ENCODE measurements at regions not wholly inside any gene's neighbourhood (a gene's known extent, or its start where the extent isn't known, plus 50 kb on each side); places are given as distances from the start of the nearest gene placed in this dataset.

DNA sequence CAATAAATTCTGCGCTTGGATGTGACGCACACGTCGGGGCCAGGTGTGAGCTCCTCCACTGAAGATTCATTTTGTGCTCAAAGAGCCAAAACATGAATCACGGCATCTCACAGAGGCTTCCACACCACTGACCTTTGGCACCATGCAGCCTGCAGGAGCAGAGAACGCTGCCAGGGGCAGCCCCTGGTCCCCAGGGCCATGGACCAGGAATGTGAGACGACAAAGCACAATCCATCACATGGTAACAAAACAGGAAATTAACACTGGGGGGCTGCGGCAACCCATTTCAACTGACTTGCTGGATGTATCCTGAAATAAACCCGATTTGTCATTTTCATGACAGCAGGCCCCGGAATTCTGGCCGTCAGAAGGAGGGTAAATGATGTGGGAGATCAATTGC, 167.5 kb upstream of the IGF1R start:
- no peak for DNase-seq

DNA sequence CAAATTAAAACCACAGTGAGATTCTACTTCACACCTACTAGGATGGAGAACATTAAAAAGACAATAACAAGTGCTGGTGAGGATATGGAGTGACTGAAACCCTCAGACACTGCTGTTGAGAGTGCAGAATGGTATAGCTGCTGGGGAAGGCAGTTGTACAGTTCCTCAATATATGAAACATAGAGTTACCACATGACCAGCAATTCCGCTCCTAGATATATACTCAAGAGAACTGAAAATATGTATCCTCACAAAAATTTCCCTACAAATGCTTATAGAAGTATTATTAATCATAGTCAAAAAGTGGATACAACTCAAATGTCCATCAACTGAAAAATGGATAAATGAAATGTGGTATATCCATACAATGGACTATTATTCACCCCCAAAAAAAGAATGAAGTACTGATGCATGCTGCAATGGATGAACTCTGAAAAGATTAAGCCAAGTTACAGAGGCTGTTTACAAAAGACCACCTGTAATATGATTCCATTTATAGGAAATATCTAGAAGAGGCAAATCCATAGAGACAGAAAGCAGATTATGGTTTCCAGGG, 164.7 kb upstream of the IGF1R start:
- no peak for DNase-seq

DNA sequence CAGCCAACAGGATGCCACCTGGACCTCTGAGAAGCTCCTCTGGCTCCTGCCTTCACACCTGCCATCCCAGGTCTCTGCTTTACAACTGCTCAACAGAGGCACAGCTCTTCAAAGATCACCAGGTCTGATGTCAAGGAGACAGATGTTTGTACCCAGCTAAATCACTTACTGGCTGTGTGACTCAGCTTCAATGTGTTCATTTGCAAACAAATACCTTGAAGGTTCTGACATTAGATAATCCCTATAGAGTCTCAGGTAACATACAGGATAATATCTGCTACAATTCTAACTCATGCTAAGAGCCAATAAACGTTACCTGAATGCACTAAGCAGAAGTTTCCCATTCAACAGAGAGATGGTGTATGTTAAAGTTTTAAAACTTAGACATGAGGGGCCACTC, 163.4 kb upstream of the IGF1R start:
- DNase-seq = no peak

DNA sequence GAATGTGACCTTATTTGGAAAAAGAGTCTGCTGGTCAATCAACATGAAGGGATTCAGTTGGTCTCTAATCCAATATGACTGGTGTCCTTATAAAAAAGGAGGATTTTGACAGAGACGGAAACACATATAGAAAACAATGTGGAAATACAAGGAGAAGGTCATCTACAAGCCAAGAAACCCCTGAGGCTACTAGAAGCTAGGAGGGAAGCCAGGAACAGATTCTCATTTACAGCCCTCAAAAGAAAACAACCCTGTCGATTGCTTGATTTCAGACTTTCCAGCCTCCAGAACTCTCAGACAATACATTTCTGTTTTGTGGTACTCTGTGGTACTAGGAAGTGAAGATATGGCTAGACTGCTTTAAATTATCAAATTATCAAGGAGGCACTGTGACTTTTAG, 162.9 kb upstream of the IGF1R start:
- no peak for DNase-seq

DNA sequence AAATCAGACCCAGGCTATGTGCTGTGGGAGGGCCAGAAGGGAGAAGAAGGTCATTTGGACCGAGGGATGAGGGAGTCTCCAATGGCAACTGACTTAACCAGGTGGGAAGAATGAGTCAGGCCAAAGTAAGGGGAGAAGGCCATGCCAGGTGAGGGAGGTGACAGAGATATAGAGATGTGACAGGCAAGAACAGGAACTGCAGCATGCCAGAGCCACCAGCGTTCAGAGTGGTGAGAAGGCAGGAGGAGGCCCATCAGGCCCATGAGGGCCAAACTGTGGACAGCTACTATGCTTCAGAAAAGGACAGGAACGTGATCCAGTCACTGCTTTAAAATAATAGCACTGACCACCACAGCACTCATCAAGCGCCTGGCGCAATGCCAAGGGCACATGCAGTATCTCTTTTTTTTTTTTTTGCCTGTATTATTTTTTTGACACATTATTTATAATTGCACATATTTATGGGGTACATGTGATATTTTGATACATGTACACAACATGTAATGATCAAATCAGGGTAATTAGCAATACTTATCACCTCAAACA, 154.3 kb upstream of the IGF1R start:
- DNase-seq = no peak

DNA sequence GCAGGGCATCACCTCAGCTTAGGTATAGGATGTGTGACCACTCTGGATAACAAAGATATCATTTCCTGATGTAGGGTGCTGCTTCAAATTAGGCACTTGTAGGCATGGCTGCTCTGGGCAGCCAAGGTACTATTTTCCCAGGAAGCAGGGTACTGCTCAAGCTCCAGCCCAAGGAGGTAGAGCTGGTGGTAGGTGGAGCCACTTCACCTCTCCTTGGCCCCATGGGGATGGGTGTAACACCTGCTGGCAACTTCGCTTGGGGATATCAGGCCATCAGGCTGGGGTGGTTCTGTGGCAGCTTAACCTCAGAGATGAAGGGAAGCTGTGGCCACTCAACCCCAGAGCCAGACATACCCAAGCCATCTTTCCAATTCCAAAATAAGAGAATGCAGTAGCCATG, 147.1 kb upstream of the IGF1R start:
- DNase-seq = no peak

DNA sequence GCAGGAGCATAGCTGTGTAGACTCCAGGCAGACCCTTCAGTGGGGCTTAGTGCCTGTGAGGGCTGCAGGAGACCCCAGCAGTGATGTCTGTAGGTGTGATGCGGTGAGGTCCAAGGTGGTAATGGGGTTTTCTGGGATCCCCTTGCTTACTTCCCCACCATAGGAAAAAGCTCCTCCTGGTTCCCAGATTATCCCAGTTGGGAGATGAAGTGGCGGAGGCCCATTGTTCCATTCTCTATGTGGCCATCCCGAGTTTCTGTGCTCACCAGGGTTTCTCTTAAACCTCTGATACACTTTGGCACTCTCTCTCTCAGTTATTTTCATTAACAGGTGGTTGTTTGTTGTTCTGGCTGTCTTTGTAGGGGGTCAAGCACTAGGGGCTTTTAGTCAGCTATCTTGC, 146.7 kb upstream of the IGF1R start:
- DNase-seq = no peak

DNA sequence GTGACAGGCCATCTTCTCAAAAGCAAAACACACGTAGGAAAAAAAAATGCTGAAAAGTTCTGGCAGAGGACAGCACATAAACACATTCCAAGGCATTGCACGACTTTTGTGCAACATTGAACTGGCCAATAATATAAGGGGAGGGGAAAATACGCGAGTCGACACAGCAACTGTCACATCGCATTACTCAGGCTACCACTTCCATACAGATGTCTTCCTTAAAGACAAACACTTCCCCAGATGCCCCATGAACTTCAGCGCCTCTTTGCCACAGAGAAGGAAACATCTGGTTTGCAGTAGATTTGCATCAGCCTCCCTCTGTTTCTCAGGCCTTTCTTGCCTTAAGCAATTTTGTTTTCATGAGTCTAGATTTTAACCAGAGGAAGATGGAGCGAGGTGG, 144.4 kb upstream of the IGF1R start:
- no peak for DNase-seq

DNA sequence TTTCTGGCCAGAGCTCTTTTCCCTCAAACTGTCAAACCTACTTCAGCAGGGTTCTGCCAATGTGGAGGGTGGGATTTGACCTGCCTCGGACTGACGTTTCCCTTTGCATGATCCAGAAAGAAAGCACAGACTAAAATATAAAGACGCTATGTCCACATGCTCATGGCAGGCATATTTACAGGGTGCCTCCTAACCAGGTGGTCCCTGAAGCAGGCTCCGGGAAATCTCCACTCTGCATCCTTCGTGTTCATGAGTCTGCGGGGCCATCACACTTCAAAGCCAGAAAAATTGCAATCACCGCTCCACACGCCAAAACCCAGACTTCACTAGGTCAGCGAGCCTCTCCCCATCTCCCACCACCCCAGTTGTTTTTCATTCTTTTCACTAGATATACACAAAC, 143.3 kb upstream of the IGF1R start:
- DNase-seq = no peak

DNA sequence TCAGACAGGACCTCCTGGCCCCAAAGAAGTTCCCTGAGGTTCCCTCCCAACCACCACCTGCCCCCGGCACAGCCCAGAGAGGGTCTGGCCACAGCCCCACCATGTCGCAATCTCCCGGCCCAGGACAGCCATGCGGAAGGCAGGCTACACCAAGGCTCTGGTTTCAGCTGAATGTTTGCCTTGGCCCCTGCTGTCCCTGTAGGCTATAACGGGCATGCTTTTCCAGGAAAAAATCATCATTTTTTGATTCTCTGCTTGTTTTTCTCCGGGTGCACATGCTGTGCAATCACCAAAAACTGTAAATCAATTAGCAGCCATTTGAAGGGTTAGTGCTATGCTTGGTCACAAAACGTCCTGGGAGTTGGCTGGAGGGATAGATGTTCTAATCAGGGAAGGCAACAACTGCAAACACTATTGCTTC, 142.7 kb upstream of the IGF1R start:
- peak; percentile 50 for DNase-seq

DNA sequence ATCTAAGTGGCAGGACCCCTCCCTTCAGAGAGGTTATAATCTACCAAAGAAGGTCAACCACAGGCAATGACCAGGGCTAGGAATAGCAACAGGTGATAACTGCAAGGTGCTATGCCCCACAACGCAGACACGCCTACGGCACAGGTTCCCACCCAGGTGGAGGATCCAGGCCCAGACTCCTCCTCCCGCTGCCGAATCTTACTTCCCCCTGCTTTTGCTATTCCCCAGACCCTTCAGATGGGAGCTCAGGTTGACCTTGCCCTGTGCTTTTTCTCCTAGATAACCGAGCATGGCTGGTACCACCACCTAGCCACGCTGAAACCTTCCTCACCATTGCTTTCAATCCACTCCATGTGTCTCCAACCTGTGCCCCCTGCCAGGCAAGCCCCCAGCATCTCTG, 142.2 kb upstream of the IGF1R start:
- no peak for DNase-seq

DNA sequence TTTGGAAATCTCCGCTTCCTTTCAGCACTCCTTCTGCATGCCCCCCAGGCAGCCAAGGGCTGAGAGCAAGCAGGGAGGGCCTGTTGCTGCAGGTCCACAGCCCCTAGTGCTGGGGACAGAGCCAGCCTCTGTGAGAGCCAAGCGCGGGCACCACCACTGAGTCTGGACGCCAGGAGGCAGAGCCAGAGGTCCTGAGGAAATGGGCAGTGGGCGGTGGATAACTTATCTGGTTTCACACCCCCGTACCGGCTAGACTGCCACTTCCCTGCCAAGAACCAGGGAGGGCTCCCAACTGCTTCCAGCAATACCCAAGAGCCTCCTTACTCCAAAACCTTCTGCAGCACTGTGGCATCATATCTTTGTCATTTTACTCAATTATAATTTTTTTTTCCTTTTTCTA, 141.6 kb upstream of the IGF1R start:
- DNase-seq = no peak

DNA sequence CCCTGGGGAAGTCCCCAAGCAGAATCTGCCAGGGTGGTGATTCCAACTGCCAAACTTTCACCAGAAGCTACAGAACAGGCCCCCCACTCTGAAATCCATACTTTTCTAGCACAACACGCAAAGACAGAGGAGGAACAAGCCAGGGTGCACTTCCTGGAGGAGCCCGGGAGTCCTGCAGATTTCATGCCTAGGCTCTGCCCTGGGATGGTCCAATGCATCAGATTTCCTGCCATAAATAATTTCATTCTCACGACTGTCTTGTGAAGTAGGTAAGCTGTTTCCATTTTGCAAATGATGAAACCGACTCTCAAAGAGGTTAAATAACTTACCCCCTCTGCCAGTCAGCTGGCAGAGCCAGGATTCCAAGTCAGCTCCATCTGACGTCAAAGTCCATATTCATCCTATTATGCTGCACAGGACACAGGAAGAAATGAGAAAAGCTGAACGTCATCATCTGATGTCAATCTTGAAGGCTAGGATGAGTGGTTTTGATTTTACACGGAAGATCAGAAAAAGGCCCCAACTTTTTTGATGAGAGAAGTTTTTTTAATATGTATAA, 134.8 kb upstream of the IGF1R start:
- DNase-seq = no peak

DNA sequence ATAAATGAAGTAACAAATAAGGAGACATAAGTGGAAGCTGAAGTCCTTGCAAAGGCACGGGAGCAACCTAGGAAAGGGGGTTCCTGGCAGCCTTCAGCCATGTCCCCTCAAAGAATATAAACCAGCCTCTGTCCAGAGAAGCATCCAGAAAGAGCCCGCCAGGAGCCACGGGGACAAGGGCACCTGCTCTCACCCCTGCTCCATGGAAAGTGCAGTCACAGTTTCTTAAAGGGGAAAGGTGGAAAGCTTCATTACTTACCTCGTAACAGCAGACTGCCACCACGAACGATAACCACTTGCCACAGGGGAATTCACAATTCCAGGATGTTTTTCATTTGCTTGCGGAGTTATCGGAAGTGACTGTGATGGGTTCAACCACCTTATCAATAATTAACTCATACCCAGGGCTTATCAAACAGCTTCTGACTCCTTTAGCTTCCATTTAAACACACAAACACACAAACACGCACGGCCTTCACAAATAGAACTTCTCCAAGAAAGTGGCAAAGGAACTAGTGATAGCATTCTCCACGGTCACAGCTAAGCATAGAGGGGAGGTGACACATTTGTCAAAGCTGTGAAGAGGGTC, 134.2 kb upstream of the IGF1R start:
- DNase-seq = no peak

DNA sequence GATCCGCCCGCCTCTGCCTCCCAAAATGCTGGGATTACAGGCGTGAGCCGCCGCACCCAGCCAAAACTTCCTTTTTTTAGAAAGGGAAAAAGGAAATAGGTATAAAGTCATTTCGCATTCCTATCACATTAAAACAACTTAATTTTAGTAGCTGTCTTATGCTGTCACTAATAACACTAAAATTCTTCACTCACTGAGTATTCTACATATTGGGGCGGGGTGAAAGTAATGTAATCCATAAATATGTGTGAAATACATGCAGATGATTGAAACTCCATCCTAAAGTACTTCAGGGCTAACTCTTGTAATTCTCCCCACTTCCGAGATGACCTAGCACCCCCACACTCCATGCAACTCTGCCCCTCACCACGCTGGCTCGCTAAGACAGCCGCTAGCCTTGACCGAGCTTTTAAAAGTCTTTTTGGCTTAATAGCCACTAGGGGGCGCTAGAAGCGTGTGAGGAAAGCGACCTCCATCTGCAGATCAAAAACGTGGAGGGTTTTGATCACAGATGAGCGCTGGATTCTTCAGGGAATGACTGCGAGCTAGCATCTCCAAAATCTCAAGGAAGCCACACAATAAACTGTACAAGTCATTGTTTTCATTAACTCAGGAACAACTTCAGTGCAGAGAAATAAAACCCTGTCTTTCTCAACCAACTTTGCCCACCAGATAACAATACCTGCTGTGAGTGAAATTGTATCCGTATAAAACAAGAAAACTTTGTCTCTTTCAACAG, 129.3 kb upstream of the IGF1R start:
- DNase-seq = peak; percentile 75

DNA sequence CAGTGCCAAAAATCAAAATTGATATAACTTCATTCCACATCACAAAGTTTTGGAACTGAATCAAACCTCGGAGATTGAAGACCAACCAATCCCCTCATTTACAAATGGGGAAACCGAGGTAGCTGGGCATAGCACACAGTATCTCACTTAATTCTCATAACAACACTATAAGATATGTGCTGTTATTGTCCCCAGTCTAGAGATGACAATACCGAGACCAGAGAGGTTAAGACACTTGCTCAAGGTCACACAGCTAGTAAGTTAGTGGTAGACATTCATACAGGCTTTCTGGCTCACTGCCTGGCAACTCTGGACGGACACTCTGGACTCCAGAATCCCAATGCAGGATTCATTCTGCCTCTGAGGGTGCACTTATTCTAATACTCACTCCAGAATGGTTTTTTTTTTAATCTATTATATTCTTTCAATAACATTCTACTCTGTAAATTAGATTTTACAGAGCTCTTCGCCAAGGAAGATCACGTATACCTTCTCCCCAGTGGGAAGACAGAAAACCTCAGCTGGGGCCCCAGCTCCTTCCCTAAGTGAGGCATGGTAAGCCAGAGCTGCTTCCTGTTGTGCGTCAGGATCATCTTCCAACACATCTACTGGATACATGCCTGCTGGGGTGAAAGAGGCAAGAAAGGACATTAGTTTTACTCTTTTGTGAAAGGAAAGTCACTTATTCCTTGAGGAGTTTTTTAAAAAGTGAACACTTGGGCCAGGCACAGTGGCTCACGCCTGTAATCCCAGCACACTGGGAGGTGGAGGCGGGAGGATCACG, 128.4 kb upstream of the IGF1R start:
- DNase-seq = no peak

DNA sequence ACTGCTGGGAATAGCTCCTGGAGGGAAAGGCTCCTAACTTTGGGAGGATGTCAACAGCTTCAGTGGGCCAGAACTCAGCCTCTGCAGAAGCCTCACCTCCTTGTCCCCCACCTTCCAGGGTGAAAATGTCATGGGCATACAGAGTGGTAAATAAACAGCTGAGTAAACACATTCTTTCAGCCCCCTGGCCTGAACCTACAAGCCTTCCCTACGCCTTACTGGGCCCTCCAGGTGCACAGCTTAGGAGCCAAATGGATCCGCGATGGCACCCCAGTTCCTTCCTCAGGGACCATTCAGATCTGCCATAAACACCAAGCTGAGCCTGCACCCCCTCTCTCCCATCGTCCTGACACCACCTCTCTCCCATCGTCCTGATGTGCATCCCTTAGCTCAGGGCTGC, 126.2 kb upstream of the IGF1R start:
- DNase-seq = no peak

DNA sequence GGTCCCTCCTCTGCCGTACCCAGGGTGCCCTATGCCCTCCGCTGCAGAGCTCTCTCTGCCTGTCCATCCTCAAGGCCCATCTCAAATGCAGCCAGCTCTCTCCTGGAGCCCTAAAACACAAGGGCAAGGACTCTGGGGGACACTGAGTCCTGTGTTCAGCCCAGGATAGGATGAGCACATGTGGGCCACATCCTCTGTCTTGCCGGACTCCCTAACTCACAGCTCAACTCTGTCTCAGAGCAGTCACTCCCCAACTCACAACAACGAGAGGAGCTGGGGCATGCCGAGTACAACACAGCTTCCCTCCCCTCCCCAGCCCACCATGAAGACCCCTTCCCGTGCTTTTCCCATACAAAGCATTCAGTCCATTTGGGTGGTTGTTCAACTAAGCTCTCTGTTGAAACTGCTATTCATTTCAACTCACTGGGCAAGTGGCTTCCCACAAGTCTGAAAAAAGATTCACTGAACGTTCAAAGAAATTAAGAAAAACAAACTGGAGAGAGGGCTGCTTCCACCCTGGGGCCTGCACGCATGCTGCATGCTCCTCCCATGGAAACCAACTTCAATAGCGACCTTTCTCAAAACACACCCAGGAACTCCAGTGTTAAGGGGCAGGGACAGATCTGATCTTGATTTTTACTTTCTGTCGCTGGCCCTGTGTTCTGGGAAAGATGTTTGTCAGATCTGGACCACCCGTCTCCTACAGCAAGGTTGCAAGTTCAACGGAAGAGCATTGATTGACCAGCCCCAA, 124.3 kb upstream of the IGF1R start:
- no peak for DNase-seq

DNA sequence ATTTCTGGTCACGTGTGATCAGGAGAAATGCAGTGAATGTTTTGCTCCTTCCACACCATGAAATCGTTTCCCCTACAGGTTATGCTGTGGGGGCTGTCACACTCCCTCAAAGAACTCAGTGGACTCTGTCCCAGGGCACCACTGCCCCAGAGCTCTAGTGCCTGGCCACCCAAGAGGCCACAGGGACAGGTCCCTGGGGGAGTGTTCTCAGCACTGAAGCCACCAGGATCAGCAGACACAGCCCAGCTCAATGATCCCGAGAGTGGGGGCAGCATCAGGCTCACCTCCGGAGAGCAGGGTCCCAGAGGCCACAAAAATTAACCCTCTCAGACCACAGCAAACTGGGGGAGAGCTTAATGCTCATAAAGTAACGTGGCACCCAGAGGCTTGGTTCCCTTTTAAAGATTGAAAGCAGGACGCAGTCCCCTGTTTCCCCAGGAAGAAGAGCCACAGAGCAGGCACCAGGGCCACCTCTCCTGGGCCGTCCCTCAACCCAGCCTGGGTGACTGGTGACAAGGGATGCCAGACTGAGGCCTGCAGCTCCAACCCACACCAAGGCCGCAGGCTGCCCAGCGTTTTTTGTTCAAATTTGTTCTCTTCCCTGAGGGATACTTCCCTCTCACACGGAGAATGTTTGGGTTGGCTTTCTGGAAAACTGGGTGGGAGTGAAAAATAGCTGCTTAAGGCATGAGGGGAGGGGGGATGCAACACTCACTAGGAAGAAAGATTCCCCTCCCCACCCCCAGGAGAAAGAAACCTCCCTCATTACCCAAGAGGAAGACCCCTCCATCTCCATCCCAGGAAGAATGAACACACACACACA, 123.3 kb upstream of the IGF1R start:
- DNase-seq = peak; percentile 30

DNA sequence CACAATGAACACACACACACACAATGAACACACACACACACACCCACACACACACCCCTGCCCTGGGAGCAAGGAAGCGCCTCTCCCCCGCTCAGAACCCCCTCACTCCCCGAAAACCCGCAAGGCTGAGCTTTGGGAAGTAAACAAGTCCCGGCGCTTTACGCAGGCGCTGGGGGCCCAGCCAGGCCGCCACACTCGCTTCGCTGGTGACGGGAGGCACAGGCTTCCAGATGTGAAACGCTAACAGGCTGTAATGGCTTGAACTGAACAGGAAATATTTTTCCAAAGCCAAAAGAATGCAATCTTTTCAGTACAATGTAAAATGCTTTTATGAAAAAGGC, 122.7 kb upstream of the IGF1R start:
- DNase-seq = peak; percentile 78

DNA sequence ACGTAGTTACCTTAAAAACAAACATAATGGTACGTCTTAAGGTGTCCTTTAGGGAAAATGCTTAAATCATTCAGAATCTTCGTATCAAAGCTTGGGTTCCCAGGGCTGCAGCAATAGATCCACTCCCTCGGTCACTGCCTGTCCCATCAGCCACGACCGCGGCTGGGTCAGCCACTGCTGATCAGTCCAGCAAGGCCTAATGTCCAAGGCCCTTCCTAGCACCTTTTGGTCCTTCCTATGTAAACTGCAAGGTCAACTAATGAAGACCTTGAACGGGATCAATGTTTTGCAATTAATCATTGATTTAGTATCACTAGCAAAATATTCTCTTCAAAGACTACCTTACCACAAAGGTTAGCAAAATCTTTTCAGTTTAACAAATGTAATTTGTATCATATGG, 122.2 kb upstream of the IGF1R start:
- DNase-seq = no peak
